Kidney capillary endothelial cell (primary cell): ENCODE measurements at regions not wholly inside any gene's neighbourhood (a gene's known extent, or its start where the extent isn't known, plus 50 kb on each side); places are given as distances from the start of the nearest gene placed in this dataset.
A peak's percentile ranks its signal among the peaks of the same experiment; 100 is the strongest.
"Not testable (repeated sequence)": the region's sequence is repeated elsewhere in the genome, so short reads cannot be mapped to it uniquely, and the experiment has no call there.

Experiments
- DNase-seq: peaks from one replicate; pipeline ENCODE4 v3.0.0-alpha.2; 2018; ENCODE audit warnings: low spot score

GRCh38 chr15:94844198-94844537 is 612.8 kb downstream of the MCTP2 start:
- DNase-seq, result no peak

GRCh38 chr15:94844538-94845389 is 613.4 kb downstream of the MCTP2 start:
- DNase-seq, result peak; percentile 96

DNA sequence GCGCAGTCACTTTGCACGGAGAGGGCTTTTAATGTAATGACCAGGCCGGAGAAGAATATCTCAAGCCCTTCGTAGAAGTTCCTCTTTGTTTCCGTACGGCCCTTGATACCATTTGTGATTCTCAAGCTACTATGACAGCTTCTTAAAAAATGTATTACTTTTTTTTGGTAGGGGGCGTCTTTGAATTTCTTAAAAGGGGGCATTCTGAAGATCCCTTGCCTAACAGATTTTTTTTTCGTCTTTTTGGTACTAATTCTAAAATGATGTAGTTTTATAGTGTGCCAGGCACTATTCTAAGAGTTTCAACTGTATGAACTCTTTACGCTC is 614.0 kb downstream of the MCTP2 start:
- no peak for DNase-seq

GRCh38 chr15:94847325-94847724 is 616.0 kb downstream of the MCTP2 start:
- no peak for DNase-seq

DNA sequence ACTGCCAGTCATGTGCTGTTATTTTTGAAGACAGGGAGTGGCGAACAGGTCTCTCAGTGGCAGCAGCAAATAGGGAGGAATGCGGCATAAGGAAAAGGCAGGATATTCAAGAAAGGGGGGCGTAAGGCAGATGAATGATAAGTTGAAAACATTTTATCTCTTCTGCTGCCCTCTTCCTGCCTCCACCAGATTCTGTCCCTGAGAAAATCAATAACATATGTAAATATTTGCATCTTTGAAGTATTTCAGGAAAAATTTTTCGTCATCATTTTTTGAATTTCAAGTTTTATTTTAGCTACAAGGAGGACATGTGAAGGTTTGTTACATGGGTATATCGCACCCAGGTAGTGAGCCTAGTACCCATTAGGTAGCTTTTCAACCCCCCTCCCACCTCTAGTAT is 616.7 kb downstream of the MCTP2 start:
- DNase-seq, result no peak

- no peak for DNase-seq
Observed at GRCh38 chr15:94855018-94855408, 623.7 kb downstream of the MCTP2 start.

- no peak for DNase-seq
Observed at GRCh38 chr15:94855409-94856266, 624.3 kb downstream of the MCTP2 start.

GRCh38 chr15:94856267-94856854 is 625.0 kb downstream of the MCTP2 start:
- DNase-seq, result no peak

DNA sequence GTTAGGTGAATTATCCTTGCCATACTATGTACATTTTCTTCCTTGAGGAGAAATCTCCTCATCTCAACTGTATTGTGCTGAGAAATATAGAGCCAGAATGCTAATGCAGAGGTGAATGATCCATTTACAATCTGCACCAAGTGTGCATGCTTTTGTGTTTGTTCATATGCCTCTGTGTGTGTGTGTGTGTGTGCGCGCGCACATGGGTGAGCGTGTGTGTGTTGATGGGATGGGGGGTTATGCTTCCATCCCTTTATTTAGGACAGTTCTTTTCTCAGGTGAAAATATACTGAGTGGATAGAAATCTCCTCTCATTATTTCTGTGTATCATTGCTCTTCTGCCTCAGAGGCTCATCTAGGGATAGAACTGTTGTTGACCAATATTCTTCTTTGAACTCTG is 626.1 kb downstream of the MCTP2 start:
- DNase-seq, result no peak

DNA sequence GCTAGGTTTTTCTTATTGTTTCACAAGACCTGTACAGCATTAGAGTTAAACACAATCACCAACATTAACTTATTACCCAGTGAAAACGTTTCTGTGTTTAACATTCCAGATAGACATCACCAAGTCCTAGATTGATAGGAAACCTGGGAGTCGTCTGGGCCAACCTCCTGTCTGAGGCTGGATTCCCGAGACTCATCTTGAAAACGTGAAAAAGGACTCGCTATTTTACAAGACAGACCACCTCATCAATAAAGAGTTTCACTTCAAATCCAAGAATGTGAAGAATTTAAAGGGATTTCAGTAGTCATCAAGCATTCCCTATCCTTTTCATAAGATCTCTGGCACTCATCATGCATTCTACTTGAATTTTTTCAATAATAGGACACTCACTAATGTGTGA is 626.6 kb downstream of the MCTP2 start:
- no peak for DNase-seq

- DNase-seq, result no peak
Observed at GRCh38 chr15:94858449-94858848, 627.1 kb downstream of the MCTP2 start.

GRCh38 chr15:94858920-94859319 is 627.6 kb downstream of the MCTP2 start:
- no peak for DNase-seq

DNA sequence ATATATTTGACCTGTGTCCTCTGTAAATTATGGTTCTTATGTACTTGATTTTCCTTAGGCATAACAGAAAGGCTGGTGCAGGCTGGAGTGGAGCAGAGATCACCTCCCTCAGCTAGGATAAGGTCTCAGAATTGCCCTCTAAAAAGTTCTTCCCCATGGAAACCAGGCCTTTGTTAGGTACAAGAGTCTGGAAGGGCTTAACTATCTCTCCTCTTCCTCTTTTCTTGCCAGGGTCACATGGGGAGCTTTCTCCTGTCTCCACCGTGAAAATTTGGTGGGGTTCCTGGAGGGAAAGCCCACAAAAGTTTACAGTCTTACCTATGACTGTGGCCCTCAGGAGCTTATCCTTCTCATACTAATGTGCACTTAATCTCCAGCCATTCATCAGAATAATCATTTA is 633.2 kb downstream of the MCTP2 start:
- no peak for DNase-seq

DNA sequence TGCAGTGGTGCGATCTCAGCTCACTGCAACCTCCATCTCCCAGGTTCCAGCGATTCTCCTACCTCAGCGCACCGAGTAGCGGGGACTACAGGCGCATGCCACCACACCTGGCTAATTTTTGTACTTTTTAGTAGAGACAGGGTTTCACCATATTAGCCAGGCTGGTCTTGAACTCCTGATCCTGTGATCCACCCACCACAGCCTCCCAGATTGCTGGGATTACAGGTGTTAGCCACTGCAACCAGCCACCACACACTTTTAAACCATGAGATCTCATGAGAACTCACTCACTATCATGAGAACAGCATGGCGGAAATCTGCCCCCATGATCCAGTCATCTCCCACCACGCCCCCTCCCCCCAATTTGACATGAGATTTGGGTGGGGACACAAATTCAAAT is 636.9 kb downstream of the MCTP2 start:
- DNase-seq, result not testable (repeated sequence)

GRCh38 chr15:94875550-94875949 is 644.2 kb downstream of the MCTP2 start:
- no peak for DNase-seq

- no peak for DNase-seq
Observed at GRCh38 chr15:94877833-94878232, 646.5 kb downstream of the MCTP2 start.

GRCh38 chr15:94882071-94882712 is 650.8 kb downstream of the MCTP2 start:
- no peak for DNase-seq

GRCh38 chr15:94887391-94887790 is 656.0 kb downstream of the MCTP2 start:
- no peak for DNase-seq

GRCh38 chr15:94889153-94889552 is 657.8 kb downstream of the MCTP2 start:
- DNase-seq, result no peak

DNA sequence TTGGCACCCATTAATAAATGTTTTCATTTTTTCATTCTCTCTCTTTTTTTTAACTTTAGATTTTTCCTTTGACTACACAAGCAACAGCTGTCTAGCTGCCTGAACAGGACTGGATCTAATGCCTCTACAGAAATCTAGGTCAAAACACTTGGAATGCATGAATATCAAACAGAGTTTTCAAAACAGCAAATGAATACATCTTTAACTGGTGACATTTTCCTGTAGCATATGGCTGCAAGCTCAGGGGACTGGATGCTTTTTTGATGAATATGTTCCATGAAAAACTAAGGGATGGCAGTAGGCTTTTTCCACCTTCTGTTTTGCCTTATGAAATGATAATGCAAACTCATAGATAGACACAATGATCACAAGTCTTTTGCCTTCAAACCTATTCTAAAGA is 661.7 kb downstream of the MCTP2 start:
- DNase-seq, result no peak

- no peak for DNase-seq
Observed at GRCh38 chr15:94894056-94894455, 662.7 kb downstream of the MCTP2 start.

GRCh38 chr15:94909510-94909909 is 678.1 kb downstream of the MCTP2 start:
- DNase-seq, result no peak

DNA sequence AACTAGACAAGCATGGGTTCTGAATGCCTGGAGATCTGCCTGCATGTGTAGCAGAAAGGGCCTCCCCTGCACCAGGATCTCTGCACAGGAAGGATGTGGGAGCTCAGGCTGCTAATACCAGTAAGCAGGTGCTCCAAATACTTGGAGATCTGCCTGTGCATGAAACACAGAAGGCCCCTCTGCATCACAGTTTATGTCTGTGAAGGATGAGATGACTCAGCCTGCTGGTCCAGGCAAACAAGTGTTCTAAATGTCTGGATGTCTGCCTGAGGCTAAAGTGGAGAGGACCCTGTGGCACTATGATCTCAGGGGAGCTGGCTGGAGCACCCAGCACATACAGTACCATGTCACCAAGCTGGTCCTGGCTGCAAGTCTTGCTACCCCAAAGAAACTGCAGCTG is 678.8 kb downstream of the MCTP2 start:
- DNase-seq, result peak; percentile 5
